HPDE6-E6E7 (cell line): ENCODE measurements at regions not wholly inside any gene's neighbourhood (a gene's known extent, or its start where the extent isn't known, plus 50 kb on each side); places are given as distances from the start of the nearest gene placed in this dataset.
A peak's percentile ranks its signal among the peaks of the same experiment; 100 is the strongest.
"Not testable (repeated sequence)": the region's sequence is repeated elsewhere in the genome, so short reads cannot be mapped to it uniquely, and the experiment has no call there.

Experiments used
- DNase-seq: peaks from one replicate; pipeline ENCODE4 v3.0.0; 2011; ENCODE audit warnings: missing footprints; ENCODE audit errors: extremely low spot score

GRCh38 chr4:23035521-23036056 is 342.9 kb downstream of the GBA3 start:
- no peak for DNase-seq

DNA sequence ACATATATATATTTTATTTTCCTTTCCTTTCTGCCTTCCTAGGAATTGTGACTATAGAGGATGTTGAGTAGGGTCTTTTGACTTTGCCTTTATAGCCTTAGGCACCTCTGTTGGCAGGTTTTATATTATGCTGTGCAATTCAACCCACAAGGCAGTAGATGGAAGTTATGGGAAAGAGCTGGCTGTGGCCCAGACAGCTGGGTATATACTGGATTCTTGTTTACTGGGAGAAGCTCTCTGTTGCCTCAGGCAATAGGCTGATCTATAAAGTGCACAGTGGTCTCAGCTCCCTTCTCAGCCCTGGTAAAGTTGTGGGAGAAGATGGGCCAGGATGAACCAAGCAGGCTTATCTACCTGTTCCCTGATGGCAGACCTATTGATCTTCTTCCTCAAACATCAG is 342.0 kb downstream of the GBA3 start:
- DNase-seq = no peak

DNA sequence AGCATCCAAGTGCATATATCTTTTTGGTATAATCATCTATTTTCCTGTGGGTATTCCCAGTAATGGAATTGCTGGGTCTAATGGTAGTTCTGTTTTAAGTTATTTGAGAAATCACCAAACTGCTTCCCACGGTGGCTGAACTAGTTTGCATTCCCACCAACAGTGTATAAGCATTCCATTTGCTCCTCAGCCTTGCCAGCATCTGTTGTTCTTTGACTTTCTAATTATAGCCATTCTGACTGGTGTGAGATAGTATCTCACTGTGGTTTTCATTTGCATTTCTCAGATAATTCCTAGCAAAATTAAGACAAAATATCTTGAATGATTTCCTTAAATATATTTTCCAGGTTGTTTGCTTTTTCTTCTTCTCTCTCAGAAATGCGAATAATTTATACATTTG is 341.1 kb downstream of the GBA3 start:
- no peak for DNase-seq

DNA sequence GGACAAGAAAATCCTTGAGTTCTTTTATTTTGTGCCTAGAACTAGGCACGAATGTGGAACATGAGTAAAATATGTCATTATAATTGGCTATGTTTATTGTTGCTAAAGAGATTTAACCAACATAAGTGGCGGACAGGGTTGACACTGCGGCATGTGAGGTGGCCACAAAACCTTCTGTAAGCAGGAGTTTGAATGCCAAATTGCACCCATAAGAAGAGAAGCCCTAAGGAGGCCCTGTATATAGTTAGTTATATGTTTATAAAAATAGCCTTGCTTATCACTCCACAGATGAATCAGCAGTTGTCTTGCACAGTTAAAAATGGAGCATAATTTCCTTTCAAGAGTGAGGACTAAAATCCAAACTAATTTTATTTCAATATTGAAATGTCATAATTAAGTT is 336.1 kb downstream of the GBA3 start:
- no peak for DNase-seq

DNA sequence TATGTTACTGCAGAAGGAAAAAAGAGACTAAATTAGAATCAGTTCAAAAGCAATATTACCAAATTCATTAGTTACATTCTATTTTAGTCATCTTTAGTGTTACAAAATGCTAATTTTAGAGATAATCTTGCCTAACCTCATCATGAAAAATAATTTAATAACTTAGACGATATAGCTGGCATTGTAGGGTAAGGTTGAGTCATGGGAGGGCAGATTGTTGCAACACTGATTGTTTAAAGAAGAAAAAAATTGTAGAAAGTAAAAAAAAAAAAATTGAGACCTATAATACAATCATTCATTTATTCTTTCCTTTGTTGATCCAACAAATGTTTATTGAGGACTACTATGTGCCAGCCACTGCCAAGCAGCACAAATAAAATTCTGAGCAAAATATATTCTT is 330.9 kb downstream of the GBA3 start:
- no peak for DNase-seq

DNA sequence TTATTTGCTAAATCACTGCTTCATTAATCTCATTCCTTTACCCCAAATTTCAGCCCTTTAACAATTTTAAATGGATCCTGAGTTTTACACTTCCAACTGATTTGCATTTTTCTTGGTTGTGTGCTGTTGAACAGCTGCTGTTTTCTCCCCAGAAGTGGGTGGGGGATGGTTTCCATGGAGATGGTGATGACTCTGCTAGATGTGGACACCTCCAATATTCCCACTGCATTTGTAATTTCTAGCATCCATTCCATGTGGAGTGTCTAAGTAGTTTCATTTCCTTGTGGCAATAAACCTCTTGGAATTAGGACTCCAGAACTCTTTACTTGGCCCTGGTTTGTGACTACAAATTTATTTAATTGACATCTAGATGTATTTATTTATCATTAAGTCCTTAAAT is 330.4 kb downstream of the GBA3 start:
- no peak for DNase-seq

GRCh38 chr4:23022032-23022431 is 329.3 kb downstream of the GBA3 start:
- peak; percentile 3 for DNase-seq

- no peak for DNase-seq
Measured at GRCh38 chr4:23021040-23021439, 328.3 kb downstream of the GBA3 start.

DNA sequence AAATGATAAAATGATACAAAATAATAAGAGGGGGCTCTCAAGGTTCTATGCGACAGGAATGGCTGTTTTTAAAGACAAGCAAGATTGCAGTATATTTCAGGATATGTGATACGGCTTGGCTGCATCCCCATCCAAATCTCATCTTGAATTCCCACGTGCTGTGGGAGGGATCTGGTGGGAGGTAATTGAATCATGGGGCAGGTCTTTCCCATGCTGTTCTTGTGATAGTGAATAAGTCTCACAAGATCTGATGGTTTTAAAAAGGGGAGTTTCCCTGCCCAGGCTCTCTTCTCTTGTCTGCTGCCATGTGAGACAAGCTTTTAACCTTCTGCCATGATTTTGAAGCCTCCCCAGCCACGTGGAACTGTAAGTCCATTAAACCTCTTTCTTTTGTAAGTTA is 327.7 kb downstream of the GBA3 start:
- DNase-seq = not testable (repeated sequence)

DNA sequence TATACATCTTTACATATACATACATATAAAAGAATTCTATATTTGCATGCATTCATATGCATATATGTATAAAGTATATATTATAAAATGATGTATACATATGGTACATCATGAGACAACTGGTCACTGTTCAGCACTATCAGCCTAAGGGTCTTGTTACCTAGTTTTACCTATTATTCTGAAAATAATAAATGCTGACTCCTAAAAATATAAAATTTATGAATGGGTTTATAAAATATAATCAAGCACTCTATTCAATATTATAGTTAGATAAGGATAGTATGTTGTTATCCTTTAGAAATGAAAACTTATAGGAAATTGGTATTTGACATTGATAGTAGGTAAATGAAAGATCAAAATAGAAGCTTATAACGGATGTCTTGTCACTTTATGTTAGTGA is 324.2 kb downstream of the GBA3 start:
- DNase-seq = no peak

DNA sequence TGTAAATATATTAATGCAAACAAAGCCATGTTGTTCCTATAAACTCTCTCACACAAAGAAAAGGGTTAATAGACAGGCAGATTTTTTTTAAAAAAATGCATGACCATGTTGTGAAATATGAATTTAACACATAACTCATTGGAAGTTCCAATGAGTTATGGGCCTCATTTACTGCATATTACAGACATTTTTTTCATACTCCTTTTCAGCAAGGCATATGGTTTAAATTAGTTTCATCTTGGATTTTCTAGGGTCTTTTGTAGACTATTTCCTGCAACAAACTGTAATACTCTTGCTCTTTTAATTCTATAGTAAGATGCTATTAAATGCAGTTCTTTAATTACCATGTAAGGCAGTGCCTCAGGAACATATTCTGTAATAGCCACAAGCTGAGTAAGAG is 323.1 kb downstream of the GBA3 start:
- DNase-seq = no peak

DNA sequence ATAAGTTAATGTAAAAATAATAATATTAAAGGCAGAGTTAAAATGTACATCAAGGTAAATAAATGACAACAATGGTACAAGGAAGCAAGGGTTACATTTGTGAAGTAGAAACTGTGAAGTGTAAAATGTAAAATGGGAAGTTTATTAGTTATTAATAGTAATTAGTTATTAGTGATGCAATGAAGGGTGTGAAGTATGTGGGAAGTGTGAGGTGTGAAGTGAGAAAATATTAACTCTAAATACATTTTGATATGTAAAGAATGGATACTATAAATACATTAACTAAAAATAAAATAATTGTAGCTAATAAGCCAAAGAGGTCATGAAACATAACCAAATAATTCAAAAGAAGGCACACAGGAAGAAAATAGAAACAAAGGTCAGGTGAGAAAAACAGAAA is 316.4 kb downstream of the GBA3 start:
- no peak for DNase-seq

DNA sequence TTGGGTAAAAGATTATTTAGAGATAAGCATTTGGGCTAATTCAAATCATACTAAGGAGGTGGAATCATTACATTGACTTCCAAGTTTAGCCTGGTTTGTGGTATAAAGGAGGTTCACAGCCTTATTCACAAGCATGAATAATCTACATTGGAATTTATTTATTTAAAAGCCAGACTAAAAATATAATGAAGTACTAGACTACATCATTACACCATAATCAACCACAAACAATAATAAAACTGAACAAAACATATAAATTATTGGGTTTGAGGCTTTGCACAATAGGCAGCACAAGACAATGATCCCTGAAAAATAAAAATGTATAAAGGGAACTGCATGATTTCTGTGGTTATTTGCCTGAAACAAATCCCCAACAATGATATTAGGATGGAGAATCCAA is 314.0 kb downstream of the GBA3 start:
- no peak for DNase-seq

GRCh38 chr4:23005691-23006090 is 313.0 kb downstream of the GBA3 start:
- DNase-seq = no peak

DNA sequence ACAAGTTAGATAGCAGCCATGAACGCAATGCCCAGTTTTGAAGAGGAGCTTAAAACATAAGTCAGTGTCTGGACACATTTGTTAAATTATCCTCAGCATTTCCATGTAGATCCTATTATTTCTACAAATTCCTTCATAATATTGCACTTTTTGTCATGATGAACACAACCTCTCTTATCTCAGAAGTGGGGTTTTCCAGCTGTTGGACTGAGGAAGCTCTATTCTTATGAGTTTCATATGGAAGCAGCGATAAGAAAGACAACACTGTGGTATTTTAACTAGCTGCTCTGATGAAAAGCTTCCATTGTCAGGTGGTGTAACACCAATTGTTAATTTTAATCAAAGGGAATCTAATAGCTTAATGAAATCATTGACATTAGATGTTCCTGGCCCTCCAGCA is 308.7 kb downstream of the GBA3 start:
- no peak for DNase-seq

DNA sequence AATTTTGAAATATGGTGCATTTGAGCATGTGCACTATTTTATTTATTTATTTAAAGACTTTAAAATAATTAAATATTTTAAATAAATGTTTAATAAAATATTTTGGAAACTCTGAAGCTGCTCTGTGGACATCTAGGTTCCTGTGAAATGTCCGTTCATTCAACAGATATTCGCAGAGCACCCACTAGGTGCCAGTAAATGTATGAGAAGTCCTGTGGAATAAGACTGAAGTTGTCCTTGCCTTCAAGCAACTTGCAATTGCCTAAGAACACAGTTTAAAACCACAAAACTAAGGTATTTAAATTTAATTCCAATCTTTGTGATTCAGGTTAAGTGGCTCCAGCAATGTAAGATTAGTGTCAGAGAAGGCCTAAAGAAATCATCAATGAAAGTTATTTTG is 306.7 kb downstream of the GBA3 start:
- DNase-seq = no peak

DNA sequence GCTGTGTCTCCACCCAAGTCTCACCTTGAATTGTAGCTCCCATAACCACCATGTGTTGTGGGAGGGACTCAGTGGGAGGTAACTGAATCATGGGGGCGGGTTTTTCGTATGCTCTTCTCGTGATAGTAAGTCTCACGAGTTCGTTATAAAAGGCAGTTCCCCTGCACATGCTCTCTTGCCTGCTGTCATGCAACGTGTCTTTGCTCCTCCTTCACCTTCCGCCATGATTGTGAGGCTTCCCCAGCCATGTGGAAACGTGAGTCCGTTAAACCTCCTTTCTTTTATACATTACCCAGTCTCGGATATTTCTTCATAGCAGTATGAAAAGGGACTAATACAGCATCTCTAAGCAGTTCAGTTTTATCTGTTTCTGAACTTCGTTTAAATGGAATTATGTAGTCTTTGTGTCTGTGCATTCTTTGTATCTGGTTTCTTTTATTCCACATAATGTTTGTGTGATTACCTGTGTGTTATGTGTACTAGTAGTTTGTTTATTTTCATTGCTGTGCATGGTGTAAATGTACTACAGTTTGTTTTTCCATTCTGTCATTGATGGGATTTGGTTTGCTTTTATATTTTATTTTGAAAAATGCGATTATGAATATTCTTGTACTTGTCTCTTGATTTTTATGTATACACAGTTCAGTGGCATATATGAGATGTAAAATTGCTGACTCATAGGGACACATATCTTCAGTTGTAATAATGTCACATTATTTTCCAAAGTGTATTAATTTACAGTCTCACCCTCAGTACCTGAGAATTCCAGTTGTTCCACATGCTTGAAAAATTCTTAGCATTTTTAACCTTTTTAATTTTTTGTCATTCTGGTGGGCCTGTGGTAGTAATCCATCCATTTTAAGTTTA is 304.9 kb downstream of the GBA3 start:
- DNase-seq = no peak

DNA sequence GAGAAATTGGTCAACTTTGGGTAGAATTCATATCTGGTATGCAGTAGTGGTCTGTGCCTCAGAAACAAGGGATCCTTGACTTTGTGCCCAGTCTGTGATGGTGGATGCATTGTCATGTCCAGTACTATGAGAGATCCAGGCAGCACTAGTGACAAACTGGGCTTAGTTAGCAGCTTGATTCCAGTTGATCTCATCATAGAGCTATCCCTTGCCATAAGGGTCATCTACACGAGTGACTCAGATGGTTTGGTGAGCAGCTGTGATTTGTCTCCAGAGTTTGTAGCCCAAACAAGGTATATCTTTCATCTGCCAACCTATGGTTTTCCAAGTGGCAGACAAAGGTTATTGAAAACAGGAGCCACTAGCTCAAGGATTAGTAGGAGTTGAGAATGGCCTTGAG is 298.8 kb downstream of the GBA3 start:
- no peak for DNase-seq

DNA sequence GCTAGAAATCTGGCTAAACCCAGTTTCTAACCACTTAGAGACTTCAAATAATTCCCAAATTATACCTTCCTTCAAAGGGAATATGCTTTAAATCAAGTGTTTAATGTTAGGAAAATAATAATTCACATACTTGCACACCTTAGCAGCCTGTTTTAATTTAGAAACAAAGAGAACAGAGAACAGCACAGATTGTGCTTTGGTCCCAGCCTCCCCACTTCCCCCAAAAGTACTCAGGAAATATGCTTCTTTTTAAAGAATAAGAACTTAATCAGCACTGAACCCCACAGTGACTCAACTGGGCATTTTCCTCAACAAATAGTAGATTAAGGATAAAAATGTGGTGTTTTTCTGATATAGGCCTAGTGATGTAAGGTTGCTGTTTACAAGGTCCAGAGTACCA is 295.8 kb downstream of the GBA3 start:
- no peak for DNase-seq

- DNase-seq = no peak
Measured at GRCh38 chr4:22987870-22988269, 295.1 kb downstream of the GBA3 start.

DNA sequence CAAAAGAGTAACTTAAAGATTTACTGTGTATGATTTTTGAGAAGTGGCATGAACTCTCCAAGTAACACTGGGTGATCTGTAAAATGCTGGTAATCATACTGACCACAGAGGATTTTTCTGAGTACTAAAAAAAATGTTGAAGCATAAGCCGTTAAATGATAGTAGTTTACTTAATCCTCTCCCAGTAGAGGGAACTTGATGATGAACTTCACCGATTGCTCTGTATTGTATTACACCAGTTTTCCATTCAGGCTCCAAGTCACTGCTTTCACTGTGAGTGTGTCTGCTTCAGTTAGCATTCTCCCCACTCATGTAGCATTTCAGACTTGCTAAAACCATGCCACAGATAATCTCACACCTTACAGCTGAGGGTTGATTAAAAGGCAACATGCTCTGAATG is 294.1 kb downstream of the GBA3 start:
- no peak for DNase-seq

DNA sequence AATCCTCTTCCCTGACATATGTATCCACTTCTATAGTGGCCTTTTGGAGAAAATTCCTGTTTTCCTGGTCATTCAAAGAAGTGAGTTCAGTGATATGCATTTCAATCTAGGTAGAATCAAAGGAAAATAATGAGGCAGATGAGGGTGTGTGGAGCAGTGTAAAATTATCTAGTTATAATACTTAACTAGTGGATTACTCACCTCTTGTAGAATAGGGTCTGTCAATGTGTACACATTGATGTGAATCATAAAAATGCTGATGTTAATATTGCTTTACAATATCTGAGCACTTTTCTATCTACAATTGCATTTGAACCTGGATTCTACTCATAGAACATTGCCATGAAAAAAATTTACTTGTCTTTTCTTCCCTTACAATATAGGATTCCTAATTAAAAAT is 293.5 kb downstream of the GBA3 start:
- no peak for DNase-seq

- no peak for DNase-seq
Measured at GRCh38 chr4:22984390-22984789, 291.7 kb downstream of the GBA3 start.

- no peak for DNase-seq
Measured at GRCh38 chr4:22978656-22979055, 285.9 kb downstream of the GBA3 start.
